MV-4-11 (cell line): ENCODE measurements at regions not wholly inside any gene's neighbourhood (a gene's known extent, or its start where the extent isn't known, plus 50 kb on each side); places are given as distances from the start of the nearest gene placed in this dataset.
A peak's percentile ranks its signal among the peaks of the same experiment; 100 is the strongest.
"Not testable (repeated sequence)": the region's sequence is repeated elsewhere in the genome, so short reads cannot be mapped to it uniquely, and the experiment has no call there.

Experiments used
- DNase-seq: peaks from one replicate; lab custom pipeline; 2025; lab: John Stamatoyannopoulos, UW

DNA sequence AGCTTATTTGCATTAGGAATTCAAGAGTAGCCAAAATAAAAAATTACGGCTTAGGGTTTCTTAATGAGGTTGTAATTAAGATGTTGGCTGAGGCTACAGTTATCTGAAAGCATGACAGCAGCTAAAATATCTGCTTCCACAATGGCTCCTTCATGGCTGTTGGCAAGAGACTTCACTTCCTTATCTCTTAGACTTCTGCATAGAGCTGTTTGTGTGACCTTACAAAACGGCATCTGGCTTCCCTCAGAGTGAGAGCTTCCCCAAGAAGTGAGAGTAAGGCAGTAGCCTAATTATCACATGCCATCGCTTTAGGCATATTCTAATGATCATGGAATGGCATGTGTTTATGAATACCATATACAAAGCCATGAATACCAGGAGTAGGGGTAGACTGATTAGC is 57.6 kb downstream of the CCDC59 start:
- peak; percentile 59 for DNase-seq

DNA sequence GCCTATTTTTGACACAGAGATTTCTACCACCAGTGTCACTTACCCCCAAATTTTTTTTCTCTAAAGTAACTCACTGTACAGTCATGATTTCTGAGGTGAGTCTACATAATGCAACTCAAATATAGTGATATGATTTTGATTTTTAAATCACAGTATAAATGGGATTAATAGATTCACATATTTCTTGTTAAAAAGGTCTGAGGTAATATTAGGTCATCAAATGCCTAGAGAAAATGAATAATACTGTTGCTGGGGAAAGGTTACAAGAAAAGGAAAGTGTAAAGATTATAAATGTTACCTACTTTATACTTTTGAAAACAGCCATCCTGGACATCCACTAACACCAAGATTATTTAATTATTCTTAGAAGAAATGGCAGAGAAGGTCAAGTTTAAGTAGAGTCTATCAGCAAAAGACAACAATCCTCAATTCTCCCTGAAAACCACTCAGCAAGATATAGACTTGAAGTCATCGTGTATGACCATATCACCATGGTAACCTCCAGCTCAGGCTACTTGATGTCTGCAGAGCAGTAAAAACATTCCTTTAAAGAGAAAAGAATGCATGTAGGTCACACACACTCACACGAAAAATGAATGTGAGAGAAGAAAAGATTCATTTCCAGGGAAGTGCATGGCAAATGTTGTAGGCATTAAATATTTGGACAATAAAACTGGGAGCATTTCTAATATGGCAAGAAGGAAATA is 58.7 kb downstream of the CCDC59 start:
- DNase-seq: no peak

DNA sequence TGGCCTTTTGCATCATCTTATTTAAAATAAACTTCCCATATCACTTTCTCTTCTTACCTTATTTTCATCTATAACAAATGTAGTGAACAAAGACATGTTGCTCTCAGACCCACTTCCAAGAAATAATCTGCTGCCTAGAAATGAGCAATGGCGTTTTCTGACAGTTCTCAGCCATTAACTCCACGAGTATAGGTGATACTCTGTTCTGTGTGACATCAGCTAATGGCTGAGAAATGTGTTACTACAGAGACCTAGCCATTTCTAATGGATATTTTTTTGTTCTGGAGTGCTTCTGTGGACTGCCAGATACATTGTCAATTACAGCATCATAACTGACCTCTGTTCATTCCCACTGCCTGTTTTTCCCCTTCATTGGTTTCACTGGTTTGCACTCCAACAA is 67.8 kb downstream of the CCDC59 start:
- DNase-seq: no peak

DNA sequence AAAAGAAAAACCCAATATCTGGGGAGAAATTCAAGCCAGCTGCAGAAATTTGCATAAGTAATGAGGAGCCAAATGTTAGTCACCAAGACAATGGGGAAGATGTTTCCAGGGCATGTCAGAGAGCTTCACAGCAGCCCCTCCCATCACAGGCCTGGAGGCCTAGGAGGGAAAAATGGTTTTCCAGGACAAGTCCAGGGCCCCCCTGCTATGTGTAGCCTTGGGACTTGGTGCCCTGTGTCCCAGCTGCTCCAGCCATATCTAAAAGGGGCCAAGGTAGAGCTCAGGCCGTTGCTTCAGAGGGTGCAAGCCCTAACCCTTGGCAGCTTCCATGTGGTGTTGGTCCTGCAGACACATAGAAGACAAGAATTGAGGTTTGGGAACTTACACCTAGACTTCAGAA is 76.9 kb downstream of the CCDC59 start:
- not testable (repeated sequence) for DNase-seq

DNA sequence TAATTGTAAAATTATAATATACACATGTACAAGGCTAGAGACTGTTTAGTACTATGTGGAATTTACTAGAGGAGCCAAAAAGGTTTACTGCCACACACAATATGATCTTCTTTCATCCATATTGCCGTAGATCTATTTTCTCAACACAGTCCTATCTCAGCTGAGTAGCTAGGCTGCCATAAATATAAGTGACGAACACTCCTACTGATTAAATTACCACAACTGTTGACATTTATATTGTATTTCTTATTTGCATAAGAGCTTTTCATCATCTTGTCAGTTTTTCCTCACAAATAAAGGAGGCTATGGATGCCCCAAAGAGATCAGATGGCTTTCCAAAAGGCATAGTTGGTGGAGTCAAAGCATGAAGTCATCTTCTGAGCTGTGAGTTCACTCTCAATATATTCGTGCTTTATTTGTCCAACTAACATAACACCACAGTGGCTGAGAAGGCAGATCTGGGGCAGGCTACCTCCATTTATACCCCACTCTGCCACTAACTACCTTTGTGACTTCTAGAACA is 78.6 kb downstream of the CCDC59 start:
- DNase-seq: no peak

DNA sequence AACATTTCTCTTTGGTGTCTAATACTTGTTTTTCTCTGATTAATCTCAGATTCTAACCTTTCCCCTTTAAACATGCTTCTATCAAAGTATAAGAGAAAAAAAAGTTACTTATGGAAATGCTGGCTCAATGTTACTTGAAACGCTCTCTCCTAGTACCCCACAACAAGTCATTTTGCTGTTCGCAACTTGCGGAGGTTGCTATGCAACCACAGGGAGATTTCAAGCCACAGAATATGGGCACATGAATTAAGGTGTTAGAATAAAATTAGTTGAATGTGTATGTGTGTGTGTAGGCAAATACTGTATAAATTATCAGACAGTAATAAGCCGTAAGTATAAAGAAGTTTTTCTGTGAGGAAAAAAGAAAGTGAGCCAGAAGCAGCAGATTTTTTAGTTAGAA is 80.6 kb downstream of the CCDC59 start:
- DNase-seq: no peak

DNA sequence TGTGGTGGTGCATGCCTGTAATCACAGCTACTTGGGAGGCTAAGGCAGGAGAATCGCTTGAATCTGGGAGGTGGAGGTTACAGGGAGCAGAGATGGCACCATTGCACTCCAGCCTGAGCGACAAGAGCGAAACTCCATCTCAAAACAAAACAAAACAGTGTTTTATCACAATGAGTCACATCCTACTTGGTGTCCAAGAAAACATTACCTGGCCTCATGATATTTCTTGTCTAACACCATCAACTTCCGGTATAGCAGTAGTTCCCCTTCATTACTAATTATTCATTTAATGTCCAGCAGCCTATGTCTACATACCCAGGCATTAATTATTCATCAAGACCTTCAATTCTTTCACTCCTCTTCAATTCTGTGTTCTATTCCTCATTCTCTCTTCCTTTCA is 115.5 kb downstream of the CCDC59 start:
- DNase-seq: no peak

DNA sequence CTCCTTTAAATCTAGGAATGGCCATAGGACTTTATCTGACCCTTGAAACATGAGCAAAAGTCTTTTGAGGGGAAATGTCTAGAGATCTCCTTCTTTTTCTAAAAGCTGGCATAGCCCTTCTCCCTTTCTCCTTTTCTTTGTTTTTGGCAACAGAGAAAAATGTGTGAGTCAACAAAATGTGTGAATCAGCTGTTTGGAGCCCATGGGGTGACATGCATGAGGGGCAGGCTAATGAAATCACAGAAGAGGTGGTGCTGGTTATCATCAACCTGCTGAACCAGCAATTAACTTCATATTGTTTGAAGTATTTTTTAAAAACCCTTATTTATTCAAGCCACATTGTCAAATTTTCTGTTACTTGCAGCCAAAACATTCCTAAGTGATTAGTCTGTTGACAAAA is 132.3 kb downstream of the CCDC59 start:
- no peak for DNase-seq

DNA sequence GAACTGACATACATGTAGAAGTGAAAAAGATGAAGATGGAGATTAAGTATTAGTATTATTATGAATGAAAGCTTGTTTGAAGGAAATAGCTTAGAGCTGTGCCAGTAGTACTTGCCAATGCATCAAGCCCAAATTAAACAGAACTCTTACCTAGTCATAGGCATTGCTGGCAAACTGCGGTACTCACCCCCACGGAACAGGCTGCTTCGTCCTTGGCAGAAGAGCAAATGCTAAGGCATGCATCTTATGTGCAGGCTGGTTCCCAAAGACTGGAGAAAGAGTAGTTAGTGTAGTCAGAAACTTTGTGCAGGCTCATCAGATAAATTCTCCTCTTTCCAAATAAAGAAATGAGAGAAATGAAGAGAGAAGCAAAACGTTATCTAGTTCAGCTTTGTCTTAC is 134.8 kb downstream of the CCDC59 start:
- no peak for DNase-seq

DNA sequence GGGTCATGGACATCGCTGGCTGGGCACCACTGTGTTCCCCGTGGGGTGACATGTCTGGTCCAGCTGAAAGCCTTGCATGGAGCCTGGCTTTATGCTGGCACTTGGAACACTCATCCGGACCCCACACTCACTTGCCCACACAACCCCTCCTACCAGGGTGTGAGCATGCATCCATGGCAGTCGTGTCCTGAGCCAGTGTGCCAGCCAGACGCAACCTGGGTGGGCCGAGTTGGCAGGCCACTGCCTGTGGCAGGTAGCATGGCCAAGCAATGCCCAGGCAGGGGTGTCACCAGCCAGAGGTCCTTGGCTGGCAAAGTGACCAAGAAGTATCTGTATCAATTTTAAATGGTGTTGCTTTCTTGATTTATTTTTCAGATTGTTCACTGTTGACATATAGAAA is 141.7 kb downstream of the CCDC59 start:
- DNase-seq: no peak

DNA sequence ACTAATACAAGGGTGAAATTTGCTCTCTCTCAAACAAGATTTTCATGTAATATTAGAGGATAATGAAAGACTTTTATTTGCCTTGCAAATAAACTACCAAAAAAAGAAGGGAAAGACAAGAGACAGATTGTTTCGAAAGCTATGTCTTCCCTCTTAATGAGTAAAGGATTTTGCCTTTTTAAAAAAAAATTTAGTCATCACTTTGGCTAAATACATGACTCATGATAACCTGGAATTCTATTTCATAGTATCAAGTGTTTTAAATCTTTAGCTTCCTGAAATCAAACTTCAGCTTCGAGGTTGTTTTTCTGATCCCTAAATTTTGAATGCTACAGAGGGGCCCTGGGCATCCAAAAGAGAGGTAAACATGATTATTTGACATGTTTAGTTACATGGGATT is 144.4 kb downstream of the CCDC59 start:
- DNase-seq: no peak

DNA sequence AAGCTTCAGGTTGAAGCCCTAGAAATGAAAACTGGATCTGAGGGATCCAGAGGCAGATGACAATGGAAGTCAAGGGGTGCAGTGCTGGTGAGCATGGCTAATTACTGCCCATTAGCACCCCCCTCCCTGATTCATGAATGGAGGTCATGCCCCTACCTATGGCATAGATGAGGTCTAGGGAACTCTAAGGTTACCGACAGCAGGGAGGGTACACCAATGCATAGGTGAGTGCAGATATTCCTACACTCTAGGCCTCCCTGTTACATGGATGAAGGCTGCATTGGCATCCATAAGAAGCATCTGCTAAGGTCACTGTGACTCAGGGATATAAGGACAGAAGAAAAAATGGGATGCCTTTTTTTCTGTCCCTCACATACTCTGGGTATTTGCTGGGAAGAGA is 147.3 kb downstream of the CCDC59 start:
- no peak for DNase-seq

DNA sequence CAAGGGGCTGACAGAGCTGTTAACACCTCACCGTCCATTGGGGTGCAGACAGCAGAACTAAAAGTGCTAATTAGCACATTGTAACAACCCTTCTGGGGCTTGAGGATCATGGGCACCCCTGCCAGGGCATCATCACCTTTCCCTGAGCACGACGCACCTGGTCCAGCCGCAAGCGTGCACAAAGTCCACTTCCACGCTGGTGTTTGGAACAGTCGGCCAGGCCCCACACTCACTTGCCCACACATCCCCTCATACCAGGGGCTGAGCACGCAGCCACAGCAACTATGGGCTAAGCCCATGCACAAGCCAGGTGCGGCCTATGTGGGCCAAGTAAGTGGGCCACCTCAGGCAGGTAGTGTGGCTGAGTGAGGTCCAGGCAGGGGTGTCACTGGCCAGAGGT is 148.7 kb downstream of the CCDC59 start:
- DNase-seq: no peak

DNA sequence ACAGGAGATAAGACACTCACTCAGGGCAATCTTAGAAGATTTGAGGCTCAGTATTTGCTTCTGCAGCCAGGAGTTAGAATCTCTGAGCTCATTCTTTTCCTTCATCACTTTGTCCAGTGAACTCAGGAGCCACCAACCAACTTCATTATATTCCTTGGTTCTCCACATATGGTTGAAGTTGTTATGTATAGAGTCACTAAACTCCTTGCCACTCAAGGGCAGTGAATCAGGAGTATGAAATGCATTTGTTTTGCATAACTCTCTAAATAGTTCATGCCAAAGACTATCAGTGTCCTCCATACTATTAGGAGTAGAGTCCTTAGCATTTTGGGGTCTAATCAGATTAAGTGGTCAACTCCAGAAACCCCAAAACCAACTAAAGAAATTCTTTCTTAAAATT is 150.6 kb downstream of the CCDC59 start:
- DNase-seq: no peak

DNA sequence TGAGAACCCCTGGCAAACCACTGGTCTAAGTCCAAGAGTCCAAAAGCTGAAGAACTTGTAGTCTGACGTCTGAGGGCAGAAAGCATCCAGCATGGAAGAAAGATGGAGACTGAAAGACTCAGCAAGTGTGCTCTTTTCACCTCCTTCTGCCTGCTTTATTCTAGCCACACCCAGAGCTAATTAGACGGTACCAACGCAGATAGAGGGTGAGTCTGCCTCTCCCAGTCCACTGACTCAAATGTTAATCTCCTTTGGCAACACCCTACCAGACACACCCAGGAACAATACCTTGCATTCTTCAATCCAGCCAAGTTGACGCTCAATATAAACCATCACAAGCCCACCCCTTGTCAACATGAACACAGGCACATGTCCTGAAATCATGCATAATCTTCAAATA is 155.1 kb downstream of the CCDC59 start:
- no peak for DNase-seq

DNA sequence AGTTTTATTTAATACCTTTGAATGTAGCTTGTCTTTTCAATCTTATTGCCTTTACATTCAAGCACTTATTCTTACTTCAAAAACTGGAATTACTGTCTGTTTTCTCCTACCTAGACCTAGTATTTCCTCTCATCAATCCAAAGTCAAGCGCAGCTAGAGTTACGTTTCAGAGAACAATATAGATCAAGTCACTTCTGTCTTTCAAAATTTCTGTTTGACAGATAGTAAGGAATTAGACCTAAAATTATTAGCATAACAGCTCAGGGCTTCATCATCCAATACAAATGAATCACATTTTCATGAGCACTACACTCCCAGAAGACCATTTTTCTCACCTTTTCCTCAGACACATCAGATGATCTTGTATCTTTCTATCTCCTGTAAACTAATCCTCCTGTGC is 170.6 kb downstream of the CCDC59 start:
- no peak for DNase-seq

DNA sequence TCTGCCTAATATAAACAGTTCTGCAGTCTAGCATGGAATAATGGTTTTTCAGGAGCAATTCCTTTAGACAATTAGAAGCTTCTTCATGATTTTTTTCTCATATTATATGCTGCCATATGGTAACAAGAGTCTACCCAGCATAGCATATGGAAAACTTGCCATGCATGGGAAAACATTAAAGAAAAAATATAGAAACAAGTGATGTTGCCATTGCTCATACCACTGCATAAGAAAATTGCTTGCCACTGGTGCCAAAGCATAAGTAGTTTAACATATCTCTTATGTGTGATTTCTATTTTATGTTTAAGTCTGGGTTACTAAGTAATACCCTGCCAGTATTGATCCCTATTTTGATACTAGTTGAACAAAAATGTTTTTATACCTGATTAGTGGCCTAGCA is 171.2 kb downstream of the CCDC59 start:
- no peak for DNase-seq

DNA sequence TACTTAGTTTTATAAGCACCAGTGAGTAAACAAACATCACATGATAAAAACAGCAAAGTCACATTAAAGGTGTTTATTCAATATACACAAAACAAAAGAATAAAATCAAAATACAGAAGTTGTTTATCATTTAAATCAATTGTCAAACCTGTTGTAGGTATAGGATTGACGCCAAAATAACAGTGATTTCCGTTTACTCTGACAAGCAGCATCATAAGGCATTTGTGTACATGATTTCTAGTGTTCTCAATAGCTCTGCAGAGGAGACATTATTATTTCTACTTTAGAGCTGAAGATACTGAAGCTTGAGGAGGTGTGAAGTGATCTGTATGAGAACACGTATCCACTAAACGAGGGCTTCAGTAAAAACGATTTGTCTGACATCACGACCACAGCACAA is 171.9 kb downstream of the CCDC59 start:
- no peak for DNase-seq

DNA sequence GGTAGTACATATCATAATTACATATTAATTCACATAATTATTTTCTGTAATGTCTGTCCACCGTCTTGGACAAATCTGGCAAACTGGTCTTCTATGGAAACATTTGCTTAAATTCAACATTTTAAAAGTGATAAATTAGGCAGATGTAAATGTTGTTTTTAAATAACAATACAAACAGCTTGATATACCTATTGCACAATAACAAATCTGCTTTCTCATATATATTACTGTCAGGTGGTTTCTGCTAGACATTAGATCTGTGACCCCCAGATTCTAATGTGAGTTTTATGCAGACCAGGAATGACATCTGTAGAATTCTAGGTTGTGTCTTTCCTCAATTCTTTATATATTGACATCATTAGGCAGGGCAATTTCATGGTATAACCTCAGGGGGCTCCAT is 173.3 kb downstream of the CCDC59 start:
- no peak for DNase-seq

DNA sequence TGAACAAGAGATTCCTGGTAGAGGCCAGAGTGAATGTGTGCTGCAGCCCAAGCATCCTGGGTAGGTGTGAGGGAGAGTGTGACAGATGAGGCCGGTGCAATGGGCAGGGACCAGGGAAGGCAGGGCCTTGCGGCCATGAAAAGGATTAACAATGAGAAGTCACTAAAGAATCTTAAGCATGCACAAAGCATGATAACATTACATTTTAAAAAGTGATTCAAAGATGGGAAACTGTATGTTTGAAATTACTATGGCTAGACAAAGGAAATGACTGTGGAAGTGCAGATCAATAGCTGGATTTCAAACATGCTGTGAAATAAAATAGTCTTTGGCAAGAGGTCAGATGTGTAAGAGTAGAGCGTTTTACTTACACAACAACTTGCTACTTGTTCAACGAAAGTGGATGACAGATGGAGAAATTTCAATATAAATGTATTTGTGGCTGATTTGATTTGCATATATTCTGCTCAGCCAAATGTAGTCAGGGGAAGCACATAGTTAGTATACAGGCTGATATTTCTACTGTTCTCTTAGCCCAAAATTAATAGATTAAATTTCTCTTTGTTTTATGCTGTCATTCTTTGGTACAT is 175.5 kb downstream of the CCDC59 start:
- no peak for DNase-seq

DNA sequence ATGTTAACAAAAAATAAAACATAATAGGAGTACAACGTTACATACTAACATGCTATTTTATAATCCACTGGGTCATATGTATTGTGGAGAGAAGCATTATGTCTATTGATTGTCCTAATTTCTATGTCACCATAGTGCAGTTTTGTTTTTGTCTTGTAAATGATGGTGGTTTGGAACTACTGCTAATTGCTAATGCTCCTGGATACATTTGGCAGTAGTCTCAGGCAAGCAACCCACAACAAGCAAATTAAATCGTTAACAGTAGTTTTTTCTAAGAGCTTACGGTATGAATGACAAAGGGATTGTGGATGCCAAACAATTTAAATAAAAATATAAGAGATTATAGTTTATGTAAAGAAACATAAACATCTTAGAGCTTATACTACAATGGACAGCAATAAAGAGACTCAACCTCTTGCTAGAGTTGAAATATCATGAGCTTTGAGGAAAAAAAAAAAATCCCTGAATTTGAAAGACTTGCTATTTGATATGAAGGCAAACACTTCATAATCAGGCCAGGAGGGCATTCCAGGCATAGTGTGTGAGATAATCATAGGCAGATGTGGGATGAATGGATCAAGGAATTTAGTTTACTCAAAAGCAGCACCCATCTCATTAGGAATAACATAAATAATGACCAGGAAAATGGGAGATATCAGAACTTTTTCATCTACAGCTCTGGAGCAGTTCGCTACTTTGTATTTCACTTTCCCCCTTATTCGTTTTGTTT is 181.3 kb downstream of the CCDC59 start:
- DNase-seq: no peak

DNA sequence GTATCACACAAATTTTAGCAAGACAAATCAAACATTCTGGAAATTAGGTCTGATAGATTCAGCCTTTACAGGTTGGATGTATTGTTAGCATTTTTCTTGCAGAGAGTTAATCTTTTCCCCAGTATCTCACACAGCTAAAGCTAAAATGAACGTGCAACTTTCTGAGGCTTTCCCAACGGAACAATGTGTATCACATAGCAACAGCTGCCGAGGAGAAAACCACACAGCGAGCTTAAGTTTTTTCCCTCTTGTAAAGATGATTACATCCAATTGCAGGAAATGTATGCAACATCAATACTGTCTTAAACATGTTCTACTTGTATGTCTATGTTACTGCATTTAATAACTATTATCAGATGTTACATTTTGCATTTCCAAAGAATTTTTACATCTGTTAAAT is 182.2 kb downstream of the CCDC59 start:
- DNase-seq: no peak

DNA sequence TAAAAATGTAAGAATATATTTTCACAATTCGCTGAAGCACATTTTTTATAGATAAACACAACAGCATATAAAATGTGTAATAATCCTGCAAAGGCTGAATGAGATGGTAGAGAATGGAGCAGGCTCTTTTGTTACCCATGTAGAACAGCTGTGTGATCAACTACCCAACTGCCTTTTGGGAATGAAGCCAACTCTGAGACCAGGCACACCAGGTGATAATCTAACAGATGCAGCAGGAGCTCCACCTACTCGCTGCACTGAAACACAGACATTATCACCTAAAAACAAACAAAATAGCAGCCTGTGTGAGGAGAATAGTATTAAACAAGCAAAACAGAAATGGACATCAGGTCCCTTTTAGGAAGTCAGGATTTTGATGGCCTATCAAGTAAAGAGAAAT is 183.3 kb downstream of the CCDC59 start:
- DNase-seq: no peak
